ENCODE measurements at regions not wholly inside any gene's neighbourhood (a gene's known extent, or its start where the extent isn't known, plus 50 kb on each side); places are given as distances from the start of the nearest gene placed in this dataset.

DNA sequence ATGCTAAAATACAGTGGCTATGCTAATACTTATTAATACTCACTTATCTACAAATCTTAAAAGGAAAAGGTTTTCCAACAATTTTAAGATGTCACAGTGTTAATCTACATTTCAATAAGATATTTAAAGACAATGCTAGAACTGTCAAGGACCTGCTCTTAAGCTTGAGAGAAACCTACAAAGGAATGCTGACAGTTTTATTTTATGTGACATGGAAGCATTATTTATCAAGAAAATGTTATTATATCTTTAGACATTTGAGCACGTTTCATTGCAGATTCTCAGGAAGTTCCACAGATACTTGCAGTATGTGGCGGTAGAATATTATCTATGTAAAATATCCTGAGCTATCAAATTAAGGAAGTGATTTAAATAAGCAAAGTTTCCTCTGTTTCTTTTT lies 1255.7 kb upstream of the ZEB2 start:
- TF ChIP-seq, protein P1, sequence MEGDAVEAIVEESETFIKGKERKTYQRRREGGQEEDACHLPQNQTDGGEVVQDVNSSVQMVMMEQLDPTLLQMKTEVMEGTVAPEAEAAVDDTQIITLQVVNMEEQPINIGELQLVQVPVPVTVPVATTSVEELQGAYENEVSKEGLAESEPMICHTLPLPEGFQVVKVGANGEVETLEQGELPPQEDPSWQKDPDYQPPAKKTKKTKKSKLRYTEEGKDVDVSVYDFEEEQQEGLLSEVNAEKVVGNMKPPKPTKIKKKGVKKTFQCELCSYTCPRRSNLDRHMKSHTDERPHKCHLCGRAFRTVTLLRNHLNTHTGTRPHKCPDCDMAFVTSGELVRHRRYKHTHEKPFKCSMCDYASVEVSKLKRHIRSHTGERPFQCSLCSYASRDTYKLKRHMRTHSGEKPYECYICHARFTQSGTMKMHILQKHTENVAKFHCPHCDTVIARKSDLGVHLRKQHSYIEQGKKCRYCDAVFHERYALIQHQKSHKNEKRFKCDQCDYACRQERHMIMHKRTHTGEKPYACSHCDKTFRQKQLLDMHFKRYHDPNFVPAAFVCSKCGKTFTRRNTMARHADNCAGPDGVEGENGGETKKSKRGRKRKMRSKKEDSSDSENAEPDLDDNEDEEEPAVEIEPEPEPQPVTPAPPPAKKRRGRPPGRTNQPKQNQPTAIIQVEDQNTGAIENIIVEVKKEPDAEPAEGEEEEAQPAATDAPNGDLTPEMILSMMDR (IDR thresholded peaks at IDR 0.05; ENCODE audit: low read depth, low read length, missing control alignments), result no peak

DNA sequence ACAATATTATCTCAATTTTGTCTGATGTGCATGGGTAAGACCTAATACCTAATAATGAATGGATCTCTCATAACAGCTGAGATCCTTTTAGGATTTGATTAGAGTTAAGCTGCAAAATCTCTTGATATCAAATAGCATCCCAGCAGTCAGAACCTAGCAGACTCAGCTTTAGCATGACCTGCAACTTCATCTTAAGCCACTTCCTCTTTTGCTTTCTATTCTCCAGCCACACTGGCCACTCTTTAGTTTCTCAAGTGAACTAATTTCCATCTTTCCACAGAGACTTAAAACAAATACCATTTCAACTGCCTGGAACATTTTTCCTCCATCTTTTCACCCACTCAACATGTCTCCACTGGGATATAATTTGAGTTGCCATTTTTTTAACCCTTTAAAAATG lies 1251.6 kb upstream of the ZEB2 start:
- TF ChIP-seq, protein P1 (IDR thresholded peaks at IDR 0.05; ENCODE audit: low read depth, low read length, missing control alignments), result no peak
- DNase-seq (ENCODE audit: low read depth), result no peak
- no peak overlapping the region for H3K4me3 ChIP-seq (ENCODE audit: low read depth, low read length)

More for the DNA sequence above, 1255.7 kb upstream of the ZEB2 start:
- no peak overlapping the region for H3K4me3 ChIP-seq (ENCODE audit: low read depth, low read length)
- no peak for DNase-seq (ENCODE audit: low read depth)

DNA sequence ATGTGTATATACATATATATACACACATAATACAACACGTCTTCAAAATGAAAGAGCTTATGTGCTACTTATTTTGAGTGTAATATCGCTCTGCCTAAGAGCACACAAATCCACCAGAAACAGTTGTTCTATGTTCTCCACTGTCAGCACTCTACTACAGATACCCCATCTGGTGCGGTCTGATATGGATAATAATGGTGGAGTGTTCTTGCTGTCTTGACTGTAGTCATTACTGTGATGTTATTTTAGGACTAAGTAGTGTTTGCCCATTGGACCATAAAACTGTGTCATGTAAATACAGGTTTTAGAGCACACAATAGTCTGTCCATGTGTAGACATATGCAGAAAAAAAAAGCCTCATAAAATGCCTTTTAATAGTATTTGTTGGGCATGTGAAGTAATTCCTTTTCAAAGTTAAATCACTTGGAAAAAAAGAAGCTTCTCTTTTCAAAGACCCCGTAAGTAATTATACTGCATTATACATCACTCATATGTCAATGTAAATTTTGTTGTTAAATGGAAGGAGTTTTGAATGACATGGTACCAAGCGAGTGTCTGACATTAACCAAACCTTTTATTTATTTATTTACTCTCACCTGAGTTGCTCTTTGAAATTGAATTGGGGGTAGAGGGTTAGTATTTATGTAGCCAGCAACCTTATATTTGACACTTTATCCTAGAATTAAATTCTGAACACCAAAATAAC lies 1249.2 kb upstream of the ZEB2 start:
- no peak overlapping the region for H3K4me3 ChIP-seq (ENCODE audit: low read depth, low read length)
- DNase-seq (ENCODE audit: low read depth), result no peak
- TF ChIP-seq, protein P1 (IDR thresholded peaks at IDR 0.05; ENCODE audit: low read depth, low read length, missing control alignments), result no peak

DNA sequence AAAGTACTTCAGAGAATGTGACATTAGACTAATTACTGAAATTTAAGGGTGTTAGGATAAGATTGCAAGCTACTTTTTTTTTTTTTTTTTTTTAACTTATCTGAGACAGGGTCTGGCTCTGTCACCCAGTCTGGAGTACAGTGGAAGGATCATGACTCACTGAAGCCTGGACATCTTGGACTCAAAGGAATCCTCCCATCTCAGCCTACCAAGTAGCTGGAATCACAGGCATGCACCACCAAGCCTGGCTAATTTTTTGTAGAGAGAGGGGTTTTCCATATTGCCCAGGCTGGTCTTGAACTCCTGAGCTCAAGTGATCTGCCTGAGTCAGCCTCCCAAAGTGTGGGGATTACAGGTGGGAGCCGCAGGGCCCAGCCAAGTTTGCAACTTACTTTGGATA lies 1246.0 kb upstream of the ZEB2 start:
- TF ChIP-seq, protein P1 (IDR thresholded peaks at IDR 0.05; ENCODE audit: low read depth, low read length, missing control alignments), result no peak
- no peak for DNase-seq (ENCODE audit: low read depth)

DNA sequence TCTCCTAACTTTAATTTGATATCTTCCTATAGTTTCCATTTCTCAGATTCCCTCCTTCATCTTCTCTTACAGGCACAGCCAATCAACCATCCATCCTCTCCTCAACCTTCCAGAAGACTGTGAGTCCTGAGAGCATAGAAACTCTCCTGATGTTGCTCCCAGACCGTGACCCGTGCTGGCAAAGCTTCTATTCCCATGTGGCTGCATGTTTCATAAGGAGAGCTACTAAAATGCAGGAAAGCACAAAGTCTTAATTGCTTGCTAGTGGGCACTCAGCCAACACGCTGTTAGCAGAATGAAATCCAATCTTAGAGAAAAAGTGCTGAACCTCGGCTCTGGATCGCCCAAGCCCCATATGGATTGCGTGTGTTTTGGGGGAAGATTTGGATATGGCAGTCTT lies 1244.7 kb upstream of the ZEB2 start:
- TF ChIP-seq, protein P1 (IDR thresholded peaks at IDR 0.05; ENCODE audit: low read depth, low read length, missing control alignments), result no peak
- no peak overlapping the region for H3K4me3 ChIP-seq (ENCODE audit: low read depth, low read length)
- DNase-seq (ENCODE audit: low read depth), result no peak

More for the DNA sequence above, 1246.0 kb upstream of the ZEB2 start:
- no peak overlapping the region for H3K4me3 ChIP-seq (ENCODE audit: low read depth, low read length)

DNA sequence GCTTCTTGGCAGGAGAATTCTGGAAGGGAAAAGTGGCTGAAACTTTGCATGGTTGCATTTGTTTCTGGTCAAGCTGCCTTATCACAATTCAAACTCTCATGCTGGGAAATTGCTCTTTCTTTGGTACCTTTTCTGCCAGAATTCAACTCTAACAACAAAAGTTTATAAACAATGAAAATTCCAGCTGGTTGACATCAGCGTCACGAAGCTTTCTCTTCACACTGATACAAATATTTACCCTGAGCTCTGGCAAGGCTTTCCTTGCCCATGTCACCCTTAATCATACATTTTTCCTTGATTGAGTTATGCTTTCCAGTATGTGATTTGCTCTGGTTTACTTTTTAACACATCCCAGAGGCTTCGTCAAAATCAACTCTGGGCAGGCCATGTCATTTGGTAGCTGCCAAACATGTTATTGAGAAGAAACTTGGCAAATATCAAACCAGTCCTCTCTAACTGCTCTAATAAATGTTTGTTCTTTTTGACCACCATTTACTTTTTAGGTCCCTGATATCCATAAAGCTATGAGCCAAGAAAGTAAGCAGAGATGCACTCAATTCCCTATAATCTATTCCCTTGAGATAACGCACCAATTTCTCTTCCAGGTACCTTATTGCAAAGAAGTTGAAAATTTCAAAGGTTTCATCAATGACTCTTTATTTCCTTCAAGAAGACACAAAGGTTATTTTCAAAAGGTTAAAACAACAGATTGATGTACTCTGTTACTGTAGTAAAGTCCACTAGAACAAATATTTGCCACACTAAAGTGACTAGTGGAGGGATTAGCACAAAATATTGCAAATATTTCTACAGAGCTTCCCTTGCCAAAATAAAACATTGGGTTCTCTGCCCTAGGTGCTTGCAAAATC lies 1241.1 kb upstream of the ZEB2 start:
- TF ChIP-seq, protein P1 (IDR thresholded peaks at IDR 0.05; ENCODE audit: low read depth, low read length, missing control alignments), result no peak
- no peak for DNase-seq (ENCODE audit: low read depth)
- no peak overlapping the region for H3K4me3 ChIP-seq (ENCODE audit: low read depth, low read length)

Data from GM12864 (cell line).